Brain microvascular endothelial cell (primary cell): ENCODE measurements at regions not wholly inside any gene's neighbourhood (a gene's known extent, or its start where the extent isn't known, plus 50 kb on each side); places are given as distances from the start of the nearest gene placed in this dataset.

Source experiments
- DNase-seq: peaks from one replicate; pipeline ENCODE4 v3.0.0-alpha.2; 2020
- H3K27ac ChIP-seq: fragments of 250-450 bp; sonication (Bioruptor Pico); 2 replicates; pipeline ENCODE4 v1.5.1; 2020; ENCODE audit warnings: mild to moderate bottlenecking, moderate library complexity
- H3K27me3 ChIP-seq: fragments of 250-450 bp; sonication (Bioruptor Pico); replicated peaks from 2 replicates; pipeline ENCODE4 v1.5.1; 2020; ENCODE audit warnings: mild to moderate bottlenecking
- H3K36me3 ChIP-seq: fragments of 250-450 bp; sonication (Bioruptor Pico); replicated peaks from 2 replicates; pipeline ENCODE4 v1.5.1; 2020; ENCODE audit warnings: mild to moderate bottlenecking
- H3K4me3 ChIP-seq: 2 replicates; pipeline ENCODE4 v1.5.1; 2011; ENCODE audit warnings: low read depth, mild to moderate bottlenecking, control low read depth, low read length, moderate library complexity
- in situ Hi-C: cut with HindIII; loops from 2 replicates; pipeline ENCODE4 v1.10.0; 2017; ENCODE audit warnings: low sequenced_read_pairs, low pct_ligation_motif_present
- TF ChIP-seq, protein P1 (sequence below): IDR thresholded peaks from 2 replicates; pipeline ENCODE4 v1.5.1; 2011; ENCODE audit warnings: low read depth, mild to moderate bottlenecking, moderate library complexity, low read length, control low read depth, inconsistent platforms; ENCODE audit errors: missing control alignments

DNA sequence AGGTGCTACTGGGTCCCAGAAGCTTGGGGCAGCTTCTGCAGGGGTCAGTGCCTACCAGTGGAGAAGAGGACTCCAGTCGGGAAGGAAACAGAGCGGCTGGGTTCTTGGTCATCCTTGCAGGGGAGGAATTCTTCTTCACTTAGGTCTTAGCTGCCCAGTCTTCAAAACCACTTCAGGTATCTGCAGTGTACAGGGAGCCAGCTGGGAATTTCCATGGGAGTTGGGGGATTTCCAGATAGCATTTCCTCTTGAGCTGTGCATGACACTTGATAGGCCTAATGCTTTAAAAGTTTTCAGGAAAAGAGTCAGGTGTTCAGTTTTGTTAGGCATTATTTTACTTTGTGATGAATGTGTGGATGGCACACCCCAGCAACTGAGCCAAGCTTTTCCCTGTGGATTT is 58.1 kb upstream of the ENPP6 start:
- in situ Hi-C loops = no loop called here
- no peak for DNase-seq
- H3K27me3 ChIP-seq = no peaks in the 10 kb centered on the region
- no peak overlapping the region for H3K4me3 ChIP-seq
- H3K27ac ChIP-seq = no peak overlapping the region
- no peaks in the 10 kb centered on the region for H3K36me3 ChIP-seq
- TF ChIP-seq, protein P1, sequence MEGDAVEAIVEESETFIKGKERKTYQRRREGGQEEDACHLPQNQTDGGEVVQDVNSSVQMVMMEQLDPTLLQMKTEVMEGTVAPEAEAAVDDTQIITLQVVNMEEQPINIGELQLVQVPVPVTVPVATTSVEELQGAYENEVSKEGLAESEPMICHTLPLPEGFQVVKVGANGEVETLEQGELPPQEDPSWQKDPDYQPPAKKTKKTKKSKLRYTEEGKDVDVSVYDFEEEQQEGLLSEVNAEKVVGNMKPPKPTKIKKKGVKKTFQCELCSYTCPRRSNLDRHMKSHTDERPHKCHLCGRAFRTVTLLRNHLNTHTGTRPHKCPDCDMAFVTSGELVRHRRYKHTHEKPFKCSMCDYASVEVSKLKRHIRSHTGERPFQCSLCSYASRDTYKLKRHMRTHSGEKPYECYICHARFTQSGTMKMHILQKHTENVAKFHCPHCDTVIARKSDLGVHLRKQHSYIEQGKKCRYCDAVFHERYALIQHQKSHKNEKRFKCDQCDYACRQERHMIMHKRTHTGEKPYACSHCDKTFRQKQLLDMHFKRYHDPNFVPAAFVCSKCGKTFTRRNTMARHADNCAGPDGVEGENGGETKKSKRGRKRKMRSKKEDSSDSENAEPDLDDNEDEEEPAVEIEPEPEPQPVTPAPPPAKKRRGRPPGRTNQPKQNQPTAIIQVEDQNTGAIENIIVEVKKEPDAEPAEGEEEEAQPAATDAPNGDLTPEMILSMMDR = no peak

DNA sequence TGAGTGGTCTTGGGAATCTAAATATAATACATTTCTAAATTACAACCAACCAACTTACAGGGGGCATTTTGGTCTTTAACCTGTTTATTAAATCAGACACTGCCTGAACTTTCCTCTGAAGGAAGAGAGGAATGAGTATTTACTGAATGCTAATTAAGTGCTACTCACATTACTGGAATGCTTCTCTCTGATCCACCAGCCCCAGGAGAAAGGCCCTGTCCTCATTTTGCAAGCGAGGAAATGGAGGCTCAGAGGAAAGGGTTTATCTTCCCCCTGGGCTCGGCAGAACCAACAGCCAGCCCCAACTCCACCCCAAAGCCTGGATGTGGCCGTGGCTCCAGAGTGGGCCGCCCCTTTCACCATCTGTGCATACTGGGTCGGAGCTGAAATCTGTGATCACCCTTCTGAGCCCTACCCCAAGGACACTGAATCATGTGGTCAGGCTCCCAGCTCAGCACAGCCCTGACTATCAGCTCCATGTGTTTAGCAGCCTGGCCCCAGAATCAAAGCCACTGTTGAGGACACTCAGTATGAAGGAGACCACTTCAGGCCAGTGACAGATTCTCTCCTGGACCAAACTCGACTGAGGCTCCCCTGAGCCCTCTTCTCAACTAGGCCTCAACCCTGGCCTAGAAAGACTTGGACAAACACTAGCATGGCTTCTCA is 56.7 kb upstream of the ENPP6 start:
- TF ChIP-seq, protein P1 = no peak
- Histone ChIP-seq H3K27me3 (no peaks in the 10 kb centered on the region), H3K4me3 (no peak overlapping the region), H3K27ac (no peak overlapping the region), H3K36me3 (no peaks in the 10 kb centered on the region)
- in situ Hi-C loops = no loop called here
- no peak for DNase-seq

DNA sequence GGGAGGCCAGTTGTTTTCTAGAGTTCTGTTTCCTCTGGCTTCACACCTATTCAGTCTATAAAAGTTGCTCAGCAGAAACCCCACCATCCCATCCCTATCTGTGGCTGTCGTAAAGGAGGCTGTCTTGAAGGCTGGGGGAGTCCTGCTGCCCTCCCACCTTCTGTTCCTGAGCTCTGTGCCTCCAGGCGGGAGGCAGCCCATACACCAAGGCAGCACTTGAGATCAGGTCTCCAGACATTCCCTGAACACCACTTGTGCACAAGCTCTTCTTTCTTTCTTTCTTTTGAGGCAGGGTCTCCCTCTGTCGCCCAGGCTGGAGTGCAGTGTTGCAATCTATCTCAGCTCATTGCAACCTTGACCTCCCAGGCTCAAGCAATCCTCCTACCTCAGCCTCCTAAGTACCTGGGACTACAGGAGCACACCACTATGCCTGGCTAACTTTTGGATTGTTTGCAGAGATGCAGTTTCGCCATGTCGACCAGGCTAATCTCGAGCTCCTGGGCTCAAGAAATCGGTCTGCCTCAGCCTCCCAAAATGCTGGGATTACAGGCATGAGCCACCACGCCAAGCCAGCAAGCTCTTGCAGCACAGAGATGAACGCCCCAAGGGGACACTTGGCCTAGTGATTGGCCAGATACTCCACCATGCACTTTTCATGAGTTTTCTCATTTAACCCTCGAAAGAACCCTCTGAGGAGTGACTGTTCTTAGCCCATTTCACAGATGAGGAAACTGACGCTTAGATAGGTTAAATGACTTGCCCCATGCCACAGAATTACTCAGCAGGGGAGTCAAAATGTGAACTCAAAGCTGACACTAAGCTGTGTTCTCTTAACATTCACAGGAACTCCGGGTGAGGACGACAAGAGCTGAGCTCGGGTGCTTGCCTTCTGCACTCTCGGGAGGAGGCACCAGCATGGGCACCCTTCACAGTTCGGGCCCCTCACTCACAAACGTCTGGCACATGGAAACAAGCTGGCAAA is 55.8 kb upstream of the ENPP6 start:
- H3K4me3 ChIP-seq = no peak overlapping the region
- DNase-seq = no peak
- no peak overlapping the region for H3K27ac ChIP-seq
- in situ Hi-C loops = no loop called here
- no peaks in the 10 kb centered on the region for H3K36me3 ChIP-seq
- TF ChIP-seq, protein P1 = no peak
- no peaks in the 10 kb centered on the region for H3K27me3 ChIP-seq

DNA sequence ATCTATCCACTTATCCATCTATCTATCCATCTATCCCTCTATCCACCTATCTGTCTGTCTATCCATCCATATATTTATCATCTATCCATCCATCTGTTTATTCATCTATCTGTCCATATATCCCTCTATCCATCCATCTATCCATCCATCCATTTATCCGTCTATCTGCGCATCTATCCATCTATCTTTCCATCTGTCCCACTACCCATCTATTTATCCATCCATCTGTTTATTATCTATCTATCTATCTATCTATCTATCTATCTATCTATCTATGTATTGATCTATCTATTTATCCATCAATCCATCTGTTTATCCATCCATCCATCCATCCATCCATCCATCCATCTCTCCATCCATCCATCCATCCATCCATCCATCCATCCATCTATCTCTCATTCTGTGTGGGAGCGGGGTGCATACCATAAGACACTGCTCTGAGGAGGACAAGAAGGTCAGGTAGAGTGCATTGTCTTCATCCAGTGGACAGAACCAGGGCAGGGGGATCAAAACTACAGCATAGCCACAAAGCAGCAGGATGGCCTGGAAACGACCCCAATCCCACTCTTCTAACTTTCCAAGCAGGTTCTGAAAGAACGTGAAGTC is 53.2 kb upstream of the ENPP6 start:
- TF ChIP-seq, protein P1 = no peak
- in situ Hi-C loops = no loop called here
- no peak overlapping the region for H3K4me3 ChIP-seq
- H3K27me3 ChIP-seq = no peaks in the 10 kb centered on the region
- H3K27ac ChIP-seq = no peak overlapping the region
- H3K36me3 ChIP-seq = no peaks in the 10 kb centered on the region
- DNase-seq = no peak

DNA sequence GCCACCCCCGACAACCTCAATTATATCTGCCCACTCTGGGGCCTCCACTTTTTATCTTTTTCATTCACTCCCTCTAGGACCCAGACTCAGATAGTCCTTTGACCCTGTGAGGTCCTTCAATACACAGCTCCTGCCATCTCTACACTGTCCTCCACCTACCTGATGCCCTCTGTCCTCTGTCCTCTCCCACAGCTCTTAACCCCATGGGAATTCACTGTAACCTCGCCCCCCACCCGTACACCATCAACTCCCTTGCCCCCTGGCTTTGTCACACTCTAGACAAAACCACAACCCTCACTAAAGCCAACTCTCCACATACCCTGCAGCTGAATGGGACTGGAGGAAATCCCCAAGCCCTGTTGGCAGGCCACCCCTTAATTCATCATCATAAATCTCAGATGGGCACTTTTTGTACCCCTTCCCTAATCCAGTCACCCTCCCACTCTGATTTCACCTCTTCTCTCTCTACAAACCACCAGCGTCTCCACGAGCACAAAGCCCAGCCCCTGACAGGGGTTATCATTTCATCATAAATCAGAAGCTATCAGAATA is 52.3 kb upstream of the ENPP6 start:
- H3K27ac ChIP-seq = no peak overlapping the region

More for the DNA sequence above, 52.3 kb upstream of the ENPP6 start:
- TF ChIP-seq, protein P1 = no peak
- no peak for DNase-seq
- Histone ChIP-seq H3K36me3 (no peaks in the 10 kb centered on the region), H3K27me3 (no peaks in the 10 kb centered on the region), H3K4me3 (no peak overlapping the region)
- in situ Hi-C loops = no loop called here
